Tibial nerve (tissue), 3 donors: ENCODE measurements at regions not wholly inside any gene's neighbourhood (a gene's known extent, or its start where the extent isn't known, plus 50 kb on each side); places are given as distances from the start of the nearest gene placed in this dataset.

ENCODE experiments used
- POLR2A ChIP-seq, 2 donors: fragments of 450-650 bp; IDR thresholded peaks; one replicate each; pipeline ENCODE4 v1.6.1; 2017; ENCODE audit warnings: antibody characterized with exemption in 2 of 2, mild to moderate bottlenecking in 2 of 2, moderate library complexity in 2 of 2
- TF ChIP-seq, protein P1 (sequence below), 5 experiments: fragments of 200-600 bp in 3 of 5; fragments of 450-650 bp in 2 of 5; sonication (generic) in 3 of 5; IDR thresholded peaks; one replicate each; pipeline ENCODE4 v1.5.1; 2016 to 2019; ENCODE audit warnings: antibody characterized with exemption in 5 of 5, mild to moderate bottlenecking in 3 of 5, moderate library complexity in 2 of 5

DNA sequence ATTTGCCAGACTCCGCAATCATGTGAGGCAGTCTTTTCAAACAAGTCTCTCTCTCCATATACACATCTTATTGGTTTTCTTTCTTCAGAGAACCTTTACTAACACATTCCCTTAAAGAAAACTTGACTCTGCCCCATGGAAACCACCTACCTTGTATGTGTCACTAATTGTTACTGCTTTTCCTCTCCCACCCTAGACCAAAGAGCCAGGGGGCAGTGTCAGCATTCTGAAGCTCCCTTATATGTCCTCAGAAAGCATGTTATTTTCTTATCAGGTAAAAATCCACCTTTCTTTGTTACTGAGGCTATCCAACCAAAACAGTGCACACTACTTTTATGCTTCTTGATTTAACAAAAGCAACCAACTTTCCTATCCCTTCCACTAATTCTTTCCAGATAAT, 98.9 kb upstream of the SLC5A9 start:
- TF ChIP-seq, protein P1, sequence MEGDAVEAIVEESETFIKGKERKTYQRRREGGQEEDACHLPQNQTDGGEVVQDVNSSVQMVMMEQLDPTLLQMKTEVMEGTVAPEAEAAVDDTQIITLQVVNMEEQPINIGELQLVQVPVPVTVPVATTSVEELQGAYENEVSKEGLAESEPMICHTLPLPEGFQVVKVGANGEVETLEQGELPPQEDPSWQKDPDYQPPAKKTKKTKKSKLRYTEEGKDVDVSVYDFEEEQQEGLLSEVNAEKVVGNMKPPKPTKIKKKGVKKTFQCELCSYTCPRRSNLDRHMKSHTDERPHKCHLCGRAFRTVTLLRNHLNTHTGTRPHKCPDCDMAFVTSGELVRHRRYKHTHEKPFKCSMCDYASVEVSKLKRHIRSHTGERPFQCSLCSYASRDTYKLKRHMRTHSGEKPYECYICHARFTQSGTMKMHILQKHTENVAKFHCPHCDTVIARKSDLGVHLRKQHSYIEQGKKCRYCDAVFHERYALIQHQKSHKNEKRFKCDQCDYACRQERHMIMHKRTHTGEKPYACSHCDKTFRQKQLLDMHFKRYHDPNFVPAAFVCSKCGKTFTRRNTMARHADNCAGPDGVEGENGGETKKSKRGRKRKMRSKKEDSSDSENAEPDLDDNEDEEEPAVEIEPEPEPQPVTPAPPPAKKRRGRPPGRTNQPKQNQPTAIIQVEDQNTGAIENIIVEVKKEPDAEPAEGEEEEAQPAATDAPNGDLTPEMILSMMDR (IDR thresholded peaks at IDR 0.05) = no peak
- no peak for TF ChIP-seq POLR2A (IDR thresholded peaks at IDR 0.05)
